ENCODE measurements at regions not wholly inside any gene's neighbourhood (a gene's known extent, or its start where the extent isn't known, plus 50 kb on each side); places are given as distances from the start of the nearest gene placed in this dataset.

GRCh38 chrX:20421275-20421674 is 154.6 kb upstream of the RPS6KA3 start:
- no peak for TF ChIP-seq CSDE1 (IDR thresholded peaks at IDR 0.05)
- no peak for TF ChIP-seq CTCF (IDR thresholded peaks at IDR 0.05 in 2 of 3, conservative IDR thresholded peaks at IDR 0.05 in 1 of 3; ENCODE audit: insufficient read depth in 2 of 3, low read depth in 1 of 3, low read length in 3 of 3)
- no peak for TF ChIP-seq ZNF778 (CRISPR knock-in tag; IDR thresholded peaks at IDR 0.05)
- TF ChIP-seq MCM3 (IDR thresholded peaks at IDR 0.05) = no peak
- TF ChIP-seq POLR2B (IDR thresholded peaks at IDR 0.05; ENCODE audit: low read depth, partially characterized antibody) = no peak
- no peak for TF ChIP-seq GTF3C2 (IDR thresholded peaks at IDR 0.05; ENCODE audit: borderline replicate concordance, extremely low read depth, insufficient read length)
- TF ChIP-seq ZNF408 (CRISPR knock-in tag; IDR thresholded peaks at IDR 0.05; ENCODE audit: low read depth) = no peak
- TF ChIP-seq CCAR2 (IDR thresholded peaks at IDR 0.05; ENCODE audit: low read depth, low read length) = no peak
- TF ChIP-seq FOXP1 (CRISPR knock-in tag; IDR thresholded peaks at IDR 0.05) = no peak
- no peak for TF ChIP-seq HLTF (IDR thresholded peaks at IDR 0.05)
- no peak for TF ChIP-seq TEAD2 (tag; IDR thresholded peaks at IDR 0.05)
- no peak for TF ChIP-seq CCNT2 (IDR thresholded peaks at IDR 0.05; ENCODE audit: borderline replicate concordance, extremely low read depth, insufficient read length, low read depth, low read length)
- TF ChIP-seq MTA3 (IDR thresholded peaks at IDR 0.05; ENCODE audit: borderline replicate concordance) = no peak
- no peak for TF ChIP-seq CBX1 (IDR thresholded peaks at IDR 0.05; ENCODE audit: low read depth)

Data from K562 (cell line).